AG10803 (cell line): ENCODE measurements at regions not wholly inside any gene's neighbourhood (a gene's known extent, or its start where the extent isn't known, plus 50 kb on each side); places are given as distances from the start of the nearest gene placed in this dataset.

ENCODE experiments used
- DNase-seq: peaks from one replicate; pipeline ENCODE4 v3.0.0; 2010; ENCODE audit warnings: low read depth
- H3K4me3 ChIP-seq: 2 replicates; pipeline ENCODE4 v1.5.1; 2011; ENCODE audit warnings: mild to moderate bottlenecking, low read length, control low read depth
- CTCF ChIP-seq: conservative IDR thresholded peaks from 2 replicates; pipeline ENCODE4 v1.5.1; 2011; ENCODE audit warnings: mild to moderate bottlenecking, low read length, control low read depth, inconsistent platforms

- DNase-seq = no peak
- no peak overlapping the region for H3K4me3 ChIP-seq
- TF ChIP-seq CTCF = no peak
These were observed 673.1 kb downstream of the HTR1B start for GRCh38 chr6:76790045-76790796.

- DNase-seq = no peak
- no peak overlapping the region for H3K4me3 ChIP-seq
- no peak for TF ChIP-seq CTCF
These were observed 673.7 kb downstream of the HTR1B start for GRCh38 chr6:76789580-76789979.

GRCh38 chr6:76788155-76788554 lies 675.1 kb downstream of the HTR1B start:
- TF ChIP-seq CTCF = no peak
- no peak overlapping the region for H3K4me3 ChIP-seq
- DNase-seq = no peak

- no peak for TF ChIP-seq CTCF
- H3K4me3 ChIP-seq = no peak overlapping the region
- DNase-seq = no peak
These were observed 684.2 kb downstream of the HTR1B start for GRCh38 chr6:76779068-76779467.

GRCh38 chr6:76776876-76777275 lies 686.4 kb downstream of the HTR1B start:
- no peak for TF ChIP-seq CTCF
- no peak overlapping the region for H3K4me3 ChIP-seq
- no peak for DNase-seq

- H3K4me3 ChIP-seq = no peak overlapping the region
- TF ChIP-seq CTCF = no peak
- DNase-seq = no peak
These were observed 688.4 kb downstream of the HTR1B start for GRCh38 chr6:76774781-76775384.

- no peak for TF ChIP-seq CTCF
- H3K4me3 ChIP-seq = no peak overlapping the region
- DNase-seq = no peak
These were observed 690.3 kb downstream of the HTR1B start for GRCh38 chr6:76772951-76773350.
